ENCODE measurements at regions not wholly inside any gene's neighbourhood (a gene's known extent, or its start where the extent isn't known, plus 50 kb on each side); places are given as distances from the start of the nearest gene placed in this dataset.

GRCh38 chr18:8507915-8508705 lies 101.1 kb upstream of the RAB12 start:
- TF ChIP-seq CTCF (IDR thresholded peaks at IDR 0.05) (no peak), POLR2A (IDR thresholded peaks at IDR 0.05) (no peak), EP300 (IDR thresholded peaks at IDR 0.05) (no peak)
